Heart right ventricle (tissue), 16 donors: ENCODE measurements at regions not wholly inside any gene's neighbourhood (a gene's known extent, or its start where the extent isn't known, plus 50 kb on each side); places are given as distances from the start of the nearest gene placed in this dataset.
A peak's percentile ranks its signal among the peaks of the same experiment; 100 is the strongest.

Experiments used
- ATAC-seq, 8 donors: fragments of 200-7000 bp; cut with Tn5 transposase; one replicate each; pipeline ENCODE4 v1.9.1; 2020; ENCODE audit warnings: mild to moderate bottlenecking in 8 of 8, moderate library complexity in 8 of 8, moderate number of reproducible peaks in 1 of 8
- DNase-seq, 2 donors: peaks; one replicate each; pipeline ENCODE4 v3.0.0-alpha.2; 2020
- H3K27ac ChIP-seq, 10 donors: fragments of 200-600 bp; sonication (generic) in 2 of 10; one replicate each; pipeline versions ENCODE4 v1.5.0 to v1.8.0; 2020 to 2022; ENCODE audit warnings: mild to moderate bottlenecking in 3 of 10
- H3K27me3 ChIP-seq, 7 donors: fragments of 200-600 bp; one replicate each; pipeline ENCODE4 v1.8.0; 2021 to 2022; ENCODE audit warnings: mild to moderate bottlenecking in 2 of 7
- H3K36me3 ChIP-seq, 9 donors: fragments of 200-600 bp; sonication (generic) in 1 of 9; one replicate each; pipeline versions ENCODE4 v1.5.0 to v1.8.0; 2020 to 2022; ENCODE audit warnings: mild to moderate bottlenecking in 2 of 9
- H3K4me1 ChIP-seq, 9 donors: fragments of 200-600 bp; sonication (generic) in 1 of 9; one replicate each; pipeline versions ENCODE4 v1.5.0 to v1.8.0; 2020 to 2022; ENCODE audit warnings: mild to moderate bottlenecking in 4 of 9
- H3K4me3 ChIP-seq, 10 donors: fragments of 200-600 bp; sonication (generic) in 2 of 10; one replicate each; pipeline versions ENCODE4 v1.5.0 to v1.8.0; 2020 to 2022; ENCODE audit warnings: mild to moderate bottlenecking in 7 of 10, moderate library complexity in 2 of 10
- H3K9me3 ChIP-seq, 11 donors: fragments of 200-600 bp in 10 of 11; sonication (generic) in 2 of 11; one replicate each; pipeline versions ENCODE4 v1.5.0 to v1.8.0; 2013 to 2022; ENCODE audit warnings: mild to moderate bottlenecking in 2 of 11, control low read depth in 1 of 11, moderate library complexity in 1 of 11
- whole genome bisulfite sequencing, 2 donors: extraction: QIAGEN DNeasy Blood & Tissue Kit; methylation state at CpG; one replicate each; pipeline ENCODE4 v1.1.7; 2013; ENCODE audit warnings: inconsistent platforms in 1 of 2; 5-methylcytosine and 5-hydroxymethylcytosine counted together
- intact Hi-C, 10 donors: fragments of 100-400 bp; cut with DNase I; formaldehyde crosslinking; loops; one replicate each; pipeline versions ENCODE4 v1.11.1 to v1.14.2; 2022
- TF ChIP-seq, protein P1 (sequence below), 9 donors: fragments of 200-600 bp; sonication (generic) in 2 of 9; IDR thresholded peaks; one replicate each; pipeline versions ENCODE4 v1.5.0 to v1.8.0; 2021 to 2022; ENCODE audit warnings: antibody characterized with exemption in 9 of 9, mild to moderate bottlenecking in 5 of 9, moderate library complexity in 1 of 9
- donor health status: Arrhythmogenic right ventricular cardiomyopathy.
- donor health status: ischemic (EF 13 %, LVEDD 7.1; RV severe dilation, severe dysfunction).
- donor health status: healthy with polysubstance abuse.
- donor health status: DM: no; HTN: yes; CAD: no.
- donor health status: DM: no; HTN: no; CAD: no.
- donor health status: ischemic (EF 25% LVEDD 6.9; RV normal size, moderate dysfunction).
- donor health status: ischemic (EF 25% LVEDD 5.7; RV mildly dilated, moderate dysfunction).
- donor health status: healthy.
- donor health status: DM: yes; HTN: yes; CAD: no.
- donor health status: Ischemic cardiomyopathy.
- donor health status: ischemic (EF 35%, LVEDD 5.7; RV mildly dilated, moderate dysfunction).
- donor health status: nonischemic (EF 11% LVEDD 7.7; RV severe dilation, severe dysfunction).
- donor health status: DM: yes; HTN: yes; CAD: no.
- donor health status: PGD.
- donor health status: ischemic (EF 29% LVEDD 5.4; RV normal size, mild dysfunction).
- donor health status: nonischemic (EF 23%, LVEDD 6.1; RV moderate dilation, normal function).

DNA sequence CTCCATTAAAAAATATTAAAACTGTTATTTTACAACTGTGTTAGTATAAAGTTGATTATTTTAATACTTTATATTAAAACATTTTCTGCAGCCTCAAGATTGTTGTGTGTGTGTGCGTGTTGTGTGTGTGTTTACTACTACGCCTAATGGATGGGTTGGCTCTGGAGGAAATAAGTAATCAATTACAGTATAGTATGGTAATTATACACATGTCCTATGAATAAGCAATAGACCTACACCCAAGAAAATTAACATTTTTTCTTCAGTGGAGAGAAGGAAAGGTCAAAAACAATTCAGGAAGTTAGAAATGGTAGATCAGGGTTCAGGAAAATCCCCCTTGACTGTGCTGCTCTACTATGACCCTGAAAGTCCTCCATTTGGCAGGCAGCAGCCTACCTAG, 65.7 kb upstream of the DYRK2 start:
- H3K27ac ChIP-seq = no peak overlapping the region
- no peaks in the 10 kb centered on the region for H3K36me3 ChIP-seq
- no peak overlapping the region for H3K4me3 ChIP-seq
- intact Hi-C loops = no loop called here
- WGBS, 2 donors = 97 to 100% methylated on average over 2 of the region's 2 CpGs
- no peaks in the 10 kb centered on the region for H3K9me3 ChIP-seq
- DNase-seq (no peak), ATAC-seq (no peak)
- H3K27me3 ChIP-seq = no peaks in the 10 kb centered on the region
- TF ChIP-seq, protein P1, sequence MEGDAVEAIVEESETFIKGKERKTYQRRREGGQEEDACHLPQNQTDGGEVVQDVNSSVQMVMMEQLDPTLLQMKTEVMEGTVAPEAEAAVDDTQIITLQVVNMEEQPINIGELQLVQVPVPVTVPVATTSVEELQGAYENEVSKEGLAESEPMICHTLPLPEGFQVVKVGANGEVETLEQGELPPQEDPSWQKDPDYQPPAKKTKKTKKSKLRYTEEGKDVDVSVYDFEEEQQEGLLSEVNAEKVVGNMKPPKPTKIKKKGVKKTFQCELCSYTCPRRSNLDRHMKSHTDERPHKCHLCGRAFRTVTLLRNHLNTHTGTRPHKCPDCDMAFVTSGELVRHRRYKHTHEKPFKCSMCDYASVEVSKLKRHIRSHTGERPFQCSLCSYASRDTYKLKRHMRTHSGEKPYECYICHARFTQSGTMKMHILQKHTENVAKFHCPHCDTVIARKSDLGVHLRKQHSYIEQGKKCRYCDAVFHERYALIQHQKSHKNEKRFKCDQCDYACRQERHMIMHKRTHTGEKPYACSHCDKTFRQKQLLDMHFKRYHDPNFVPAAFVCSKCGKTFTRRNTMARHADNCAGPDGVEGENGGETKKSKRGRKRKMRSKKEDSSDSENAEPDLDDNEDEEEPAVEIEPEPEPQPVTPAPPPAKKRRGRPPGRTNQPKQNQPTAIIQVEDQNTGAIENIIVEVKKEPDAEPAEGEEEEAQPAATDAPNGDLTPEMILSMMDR (IDR thresholded peaks at IDR 0.05) = no peak
- H3K4me1 ChIP-seq = peaks cover 0 to 7% (median 0%) of the 10 kb centered on the region in 9 donors

DNA sequence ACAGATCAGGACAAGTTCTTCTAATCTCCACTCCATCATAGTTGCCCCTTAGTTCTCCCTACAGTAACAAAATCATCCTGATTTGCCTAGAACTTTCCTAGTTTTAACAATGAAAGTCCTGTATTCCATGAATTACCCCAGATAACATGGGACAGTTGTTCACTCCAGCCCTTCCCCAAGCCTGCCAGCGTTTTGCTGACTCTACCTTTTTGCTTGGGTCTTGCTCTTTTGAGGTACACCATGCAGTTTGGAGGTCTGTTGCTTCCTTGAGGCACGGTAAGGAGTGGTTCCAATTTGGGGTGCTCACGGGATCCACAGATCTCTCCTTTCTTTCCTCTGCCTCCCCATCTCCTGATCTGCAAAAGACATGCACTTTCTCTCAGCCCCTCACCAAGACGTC, 61.6 kb upstream of the DYRK2 start:
- Histone ChIP-seq H3K4me1 (peaks cover 0 to 14% (median 0%) of the 10 kb centered on the region in 9 donors), H3K27ac (no peak overlapping the region), H3K27me3 (no peaks in the 10 kb centered on the region), H3K36me3 (no peaks in the 10 kb centered on the region), H3K9me3 (no peaks in the 10 kb centered on the region), H3K4me3 (no peak overlapping the region)
- no peak for ATAC-seq
- DNase-seq = no peak
- 84 to 90% methylated on average over 4 of the region's 4 CpGs for WGBS, 2 donors
- TF ChIP-seq, protein P1 (IDR thresholded peaks at IDR 0.05) = no peak
- intact Hi-C loops = no loop called here

DNA sequence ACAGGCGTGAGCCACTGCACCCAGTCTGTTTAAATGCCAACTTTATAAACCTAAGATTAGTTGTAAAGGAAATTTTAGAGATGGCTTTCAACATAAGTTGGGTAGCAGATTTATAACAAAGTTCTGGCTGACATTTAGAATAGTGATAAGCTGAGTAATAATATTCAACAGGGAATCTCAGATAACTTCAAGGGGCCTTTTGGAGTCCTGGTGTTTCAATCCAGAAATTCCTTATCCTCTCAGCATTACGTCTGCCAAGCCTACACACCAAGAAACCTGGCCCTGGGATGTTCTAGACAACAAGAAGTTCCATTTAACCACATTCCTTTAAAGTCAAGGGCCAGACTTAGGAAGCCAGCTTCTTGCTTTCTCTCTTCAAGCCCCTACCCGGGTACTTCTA, 59.5 kb upstream of the DYRK2 start:
- Histone ChIP-seq H3K36me3 (no peaks in the 10 kb centered on the region), H3K27ac (no peak overlapping the region), H3K9me3 (no peaks in the 10 kb centered on the region), H3K4me3 (no peak overlapping the region), H3K27me3 (no peaks in the 10 kb centered on the region), H3K4me1 (peaks cover 0 to 33% (median 10%) of the 10 kb centered on the region in 9 donors)
- peak in 1 of 8 donors; percentile 64 for ATAC-seq
- 74 to 78% methylated on average over 3 of the region's 3 CpGs for WGBS, 2 donors
- TF ChIP-seq, protein P1 (IDR thresholded peaks at IDR 0.05) = no peak
- DNase-seq = no peak
- intact Hi-C loops = no loop called here

DNA sequence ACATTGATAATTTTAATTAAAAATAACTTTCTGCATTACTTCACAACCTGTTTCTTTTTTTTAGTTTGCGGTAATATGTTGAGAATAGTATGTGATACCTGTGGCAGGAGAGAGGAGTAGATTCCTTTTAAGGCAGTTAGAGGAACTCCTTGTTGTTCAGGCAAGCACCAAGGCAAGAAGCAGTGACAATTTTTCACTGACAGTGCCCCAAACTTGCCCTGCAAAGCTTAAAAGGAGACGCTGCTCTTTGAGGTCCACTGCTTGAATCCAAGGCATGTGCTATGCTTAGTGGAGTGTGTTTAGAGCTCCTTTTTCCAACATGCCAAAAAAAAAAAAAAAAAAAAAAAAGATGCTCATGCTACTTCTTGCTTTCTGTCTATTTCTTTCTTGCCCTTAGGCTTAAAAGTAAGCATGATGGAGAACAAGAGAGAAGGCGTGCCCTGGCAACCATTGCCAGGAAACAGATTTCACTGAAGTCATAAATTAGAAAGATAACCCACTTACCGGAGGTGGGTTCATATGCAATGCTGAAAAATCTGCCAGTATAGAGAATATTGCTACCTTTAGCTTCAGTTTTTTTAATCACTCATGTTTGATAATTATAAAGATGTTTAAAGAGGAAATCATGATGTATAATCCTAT, 58.3 kb upstream of the DYRK2 start:
- no peak overlapping the region for H3K4me3 ChIP-seq
- intact Hi-C loops = no loop called here
- no peaks in the 10 kb centered on the region for H3K27me3 ChIP-seq
- H3K4me1 ChIP-seq = peaks cover 0 to 33% (median 10%) of the 10 kb centered on the region in 9 donors
- no peak for DNase-seq
- TF ChIP-seq, protein P1 (IDR thresholded peaks at IDR 0.05) = no peak
- no peaks in the 10 kb centered on the region for H3K36me3 ChIP-seq
- WGBS, 2 donors = 79 to 83% methylated on average over 4 of the region's 4 CpGs
- H3K9me3 ChIP-seq = no peaks in the 10 kb centered on the region
- H3K27ac ChIP-seq = no peak overlapping the region
- ATAC-seq = no peak
